K562 (cell line): ENCODE measurements at regions not wholly inside any gene's neighbourhood (a gene's known extent, or its start where the extent isn't known, plus 50 kb on each side); places are given as distances from the start of the nearest gene placed in this dataset.

Source experiments
- EZH2 ChIP-seq: IDR thresholded peaks from 2 replicates; pipeline ENCODE4 v1.6.1; 2012; ENCODE audit warnings: low read depth, mild to moderate bottlenecking, inconsistent platforms, low read length, borderline replicate concordance
- FOXM1 ChIP-seq, 2 experiments: fragments of 450-650 bp in 1 of 2; sonication (generic) in 1 of 2; formaldehyde crosslinking in 1 of 2; IDR thresholded peaks; 2 replicates each; pipeline versions ENCODE4 v1.6.1 to v1.9.0; 2017 to 2022; ENCODE audit warnings: low read depth in 2 of 2, mild to moderate bottlenecking in 2 of 2, missing genetic modification reagents in 1 of 2, moderate library complexity in 1 of 2
- POLR2A ChIP-seq: fragments of 450-650 bp; conservative IDR thresholded peaks from 2 replicates; pipeline ENCODE4 v1.6.1; 2016
- SMC3 ChIP-seq: conservative IDR thresholded peaks from 2 replicates; pipeline ENCODE4 v1.6.1; 2011; ENCODE audit warnings: low read depth, low read length, improper control_type of control experiment; ENCODE audit not compliant: insufficient read depth
- ZNF830 ChIP-seq: fragments of 250-450 bp; sonication (Bioruptor Pico); IDR thresholded peaks from 2 replicates; pipeline ENCODE4 v1.5.0; 2021; ENCODE audit warnings: mild to moderate bottlenecking

DNA sequence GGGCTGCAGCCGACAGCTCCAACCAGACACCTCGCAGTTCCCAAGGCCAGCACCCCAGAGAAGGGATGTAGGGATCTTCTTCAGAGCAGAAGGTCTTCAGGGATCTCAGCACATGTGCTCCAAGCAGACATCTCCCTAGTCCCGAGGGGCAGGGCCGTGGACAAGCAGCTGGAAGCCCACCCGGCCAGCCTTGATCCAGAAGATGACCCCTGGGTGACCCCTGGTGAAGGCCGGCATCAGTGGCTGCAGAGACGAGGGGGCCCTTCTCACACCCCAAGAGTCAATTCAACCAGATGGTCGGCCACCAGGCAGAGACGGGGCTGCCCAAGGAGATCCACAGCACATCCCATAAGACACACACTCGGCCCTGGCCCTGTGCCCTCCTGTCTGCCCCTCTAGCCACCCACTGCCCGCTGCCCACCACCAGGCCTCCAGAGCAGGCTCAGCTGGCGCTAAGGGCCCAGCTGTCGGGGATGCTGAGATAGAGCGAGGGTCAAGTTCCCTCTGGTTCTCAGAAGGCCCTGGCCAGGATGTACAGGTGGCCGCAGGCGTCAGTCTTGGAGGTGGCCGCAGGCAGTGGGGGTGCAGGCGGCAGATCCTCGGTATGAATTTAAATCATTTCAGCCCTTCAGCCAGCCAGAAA, 168.3 kb downstream of the BRD1 start:
- TF ChIP-seq SMC3 (no peak), FOXM1 (IDR thresholded peaks at IDR 0.05; ENCODE audit: low read depth) (no peak), FOXM1 (CRISPR knock-in tag; IDR thresholded peaks at IDR 0.05; ENCODE audit: low read depth) (no peak), ZNF830 (CRISPR knock-in tag) (no peak), POLR2A (no peak), EZH2 (no peak)
